ENCODE measurements at regions not wholly inside any gene's neighbourhood (a gene's known extent, or its start where the extent isn't known, plus 50 kb on each side); places are given as distances from the start of the nearest gene placed in this dataset.

DNA sequence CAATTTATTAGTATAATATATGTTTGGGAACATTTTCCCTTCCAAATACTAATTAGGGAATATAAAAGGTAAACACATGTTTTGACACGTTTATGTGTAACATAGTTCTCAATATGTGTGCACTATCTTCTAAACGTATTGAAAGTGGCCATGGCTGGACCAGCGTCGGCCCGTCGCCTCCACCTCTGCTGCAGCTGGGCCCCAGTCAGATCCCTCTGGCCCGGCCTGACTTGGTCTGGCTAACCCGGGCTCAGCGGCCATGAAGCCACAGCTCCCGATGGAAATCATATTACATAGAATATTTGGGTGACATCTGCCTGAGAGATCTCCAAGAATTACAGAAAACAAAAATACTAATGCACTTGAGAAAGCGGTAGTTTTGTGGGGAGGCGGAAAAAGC, 474.4 kb upstream of the CDH2 start:
- no peak overlapping the region for H3T11ph ChIP-seq (ENCODE audit: low read length)
- TF ChIP-seq, protein P1, sequence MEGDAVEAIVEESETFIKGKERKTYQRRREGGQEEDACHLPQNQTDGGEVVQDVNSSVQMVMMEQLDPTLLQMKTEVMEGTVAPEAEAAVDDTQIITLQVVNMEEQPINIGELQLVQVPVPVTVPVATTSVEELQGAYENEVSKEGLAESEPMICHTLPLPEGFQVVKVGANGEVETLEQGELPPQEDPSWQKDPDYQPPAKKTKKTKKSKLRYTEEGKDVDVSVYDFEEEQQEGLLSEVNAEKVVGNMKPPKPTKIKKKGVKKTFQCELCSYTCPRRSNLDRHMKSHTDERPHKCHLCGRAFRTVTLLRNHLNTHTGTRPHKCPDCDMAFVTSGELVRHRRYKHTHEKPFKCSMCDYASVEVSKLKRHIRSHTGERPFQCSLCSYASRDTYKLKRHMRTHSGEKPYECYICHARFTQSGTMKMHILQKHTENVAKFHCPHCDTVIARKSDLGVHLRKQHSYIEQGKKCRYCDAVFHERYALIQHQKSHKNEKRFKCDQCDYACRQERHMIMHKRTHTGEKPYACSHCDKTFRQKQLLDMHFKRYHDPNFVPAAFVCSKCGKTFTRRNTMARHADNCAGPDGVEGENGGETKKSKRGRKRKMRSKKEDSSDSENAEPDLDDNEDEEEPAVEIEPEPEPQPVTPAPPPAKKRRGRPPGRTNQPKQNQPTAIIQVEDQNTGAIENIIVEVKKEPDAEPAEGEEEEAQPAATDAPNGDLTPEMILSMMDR (conservative IDR thresholded peaks at IDR 0.05): no peak

More for the DNA sequence above, 474.4 kb upstream of the CDH2 start:
- H3K36me3 Mint-ChIP-seq (ENCODE audit: insufficient read depth in 1 of 3, low read depth in 3 of 3): no peaks in the 10 kb centered on the region
- H3K9me3 ChIP-seq (ENCODE audit: control insufficient read depth, low read depth, low read length): no peaks in the 10 kb centered on the region
- no peak overlapping the region for H3K27ac ChIP-seq (ENCODE audit: insufficient read length, low read depth, low read length)
- H3K18ac ChIP-seq (ENCODE audit: insufficient read length, low read depth, low read length): no peak overlapping the region
- H3K4me1 ChIP-seq (ENCODE audit: insufficient read depth, low read length): no peaks in the 10 kb centered on the region
- no peak overlapping the region for H3K14ac ChIP-seq (ENCODE audit: insufficient read depth, low read length)
- H3K9me3 Mint-ChIP-seq: no peaks in the 10 kb centered on the region; a peak in 1 of 5 replicates
- H4K91ac ChIP-seq (ENCODE audit: insufficient read length, low read depth, low read length): no peak overlapping the region
- H4K8ac ChIP-seq (replicated peaks; ENCODE audit: insufficient read length, low read depth, low read length): no peak overlapping the region
- no peak overlapping the region for H4K5ac ChIP-seq (ENCODE audit: insufficient read length, low read depth, low read length)
- no peaks in the 10 kb centered on the region for H3K79me1 ChIP-seq (ENCODE audit: insufficient read depth, low read depth, low read length, poor library complexity, severe bottlenecking)
- no peak overlapping the region for H2BK15ac ChIP-seq (ENCODE audit: low read depth, low read length)
- no peak overlapping the region for H3K4ac ChIP-seq (ENCODE audit: low read depth, low read length)
- no peak overlapping the region for H2BK5ac ChIP-seq (ENCODE audit: insufficient read length, low read length)
- no peak for DNase-seq
- no peak overlapping the region for H3K56ac ChIP-seq (ENCODE audit: insufficient read length, low read depth, low read length)
- no CpG with 5 or more reads among the region's 12 CpGs for WGBS (ENCODE audit: extremely low coverage, insufficient read length, low lambda C conversion rate)
- no peak overlapping the region for H2BK120ac ChIP-seq (ENCODE audit: low read depth, low read length, poor library complexity, severe bottlenecking)
- H3K27me3 ChIP-seq (ENCODE audit: insufficient read depth, low read length): no peaks in the 10 kb centered on the region
- H2AK5ac ChIP-seq (ENCODE audit: insufficient read length, low read length): no peak overlapping the region
- no peak overlapping the region for H3K4me3 Mint-ChIP-seq
- H3K23ac ChIP-seq (ENCODE audit: insufficient read length, low read depth, low read length): no peak overlapping the region
- H2AFZ ChIP-seq (ENCODE audit: low read length): no peak overlapping the region
- H3K4me1 Mint-ChIP-seq: no peaks in the 10 kb centered on the region
- no peak overlapping the region for H2BK20ac ChIP-seq (ENCODE audit: low read depth, low read length, poor library complexity, severe bottlenecking)
- H4K20me1 ChIP-seq (ENCODE audit: control insufficient read depth, insufficient read depth, insufficient read length): no peaks in the 10 kb centered on the region
- H3K4me2 ChIP-seq (ENCODE audit: insufficient read depth, insufficient read length, low read length): no peak overlapping the region
- H3K79me2 ChIP-seq (ENCODE audit: insufficient read depth, low read length): no peaks in the 10 kb centered on the region
- no peak overlapping the region for H3K9ac ChIP-seq (ENCODE audit: extremely low read depth, insufficient read length, low read length)
- no peak overlapping the region for H3K27ac Mint-ChIP-seq
- no peaks in the 10 kb centered on the region for H3K27me3 Mint-ChIP-seq (ENCODE audit: low read depth)
- H2BK12ac ChIP-seq (ENCODE audit: insufficient read length, low read depth, low read length): no peak overlapping the region
- H3K23me2 ChIP-seq (ENCODE audit: insufficient read length, low read depth, low read length, poor library complexity, severe bottlenecking): no peaks in the 10 kb centered on the region
